ENCODE measurements at regions not wholly inside any gene's neighbourhood (a gene's known extent, or its start where the extent isn't known, plus 50 kb on each side); places are given as distances from the start of the nearest gene placed in this dataset.

DNA sequence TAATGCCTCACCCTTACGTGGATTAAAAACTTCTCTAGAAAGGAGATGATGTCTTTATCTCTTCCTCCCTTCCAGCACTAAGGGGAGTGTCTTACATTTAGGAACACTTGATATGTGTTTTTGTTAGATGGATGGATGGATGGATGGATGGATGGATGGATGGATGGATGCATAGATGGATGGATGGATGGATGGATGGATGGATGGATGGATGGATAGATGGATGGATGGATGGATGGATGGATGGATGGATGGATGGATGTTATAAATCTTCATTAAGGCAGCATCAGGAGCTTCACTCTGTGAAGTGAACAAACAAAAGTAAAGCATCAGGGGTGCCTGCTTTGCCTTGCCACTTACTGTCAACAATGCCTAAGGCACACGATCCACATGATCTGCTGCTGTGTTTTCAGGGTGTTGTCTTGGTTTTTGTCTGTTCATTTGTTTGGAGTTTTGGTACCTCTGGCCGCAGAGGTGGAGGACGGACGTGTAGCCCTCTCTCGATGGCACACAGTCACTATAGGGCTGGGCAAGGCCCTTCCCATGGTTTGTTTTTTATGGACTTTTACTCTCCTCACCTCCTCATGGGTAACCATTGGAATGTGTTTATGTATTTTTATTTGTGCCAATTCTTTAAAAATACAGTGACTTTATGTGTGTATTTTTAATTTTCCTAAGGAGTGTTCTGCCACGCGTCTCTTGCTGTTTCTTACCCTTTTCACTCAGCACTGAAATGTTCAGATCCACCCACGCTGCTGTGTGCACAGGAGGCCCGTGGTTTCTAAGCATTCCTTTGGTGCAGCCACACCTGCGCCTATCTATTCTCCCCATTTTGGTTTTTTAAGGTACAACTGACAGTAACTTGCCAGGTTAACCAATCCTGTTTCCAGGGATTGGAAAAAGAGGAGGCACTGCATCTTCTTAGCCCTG lies 91.8 kb upstream of the ENPP6 start:
- H3K36me3 ChIP-seq = no peaks in the 10 kb centered on the region
- no peak for DNase-seq
- no peaks in the 10 kb centered on the region for H3K27me3 ChIP-seq
- intact Hi-C loops (cut with DNase I) = no loop called here
- 86 to 89% methylated on average over 11 of the region's 11 CpGs for WGBS, 2 donors
- no peaks in the 10 kb centered on the region for H3K4me1 ChIP-seq
- no peak overlapping the region for H3K4me3 ChIP-seq
- H3K9me3 ChIP-seq = no peaks in the 10 kb centered on the region
- TF ChIP-seq POLR2A (IDR thresholded peaks at IDR 0.05) (no peak), CTCF (IDR thresholded peaks at IDR 0.05) (no peak), EP300 (IDR thresholded peaks at IDR 0.05) (no peak)
- no peak overlapping the region for H3K27ac ChIP-seq

- intact Hi-C loops (cut with DNase I) = no loop called here
- no peaks in the 10 kb centered on the region for H3K27me3 ChIP-seq
- DNase-seq = no peak
- WGBS, 2 donors = 63 to 64% methylated on average over 3 of the region's 3 CpGs
- no peaks in the 10 kb centered on the region for H3K9me3 ChIP-seq
- no peaks in the 10 kb centered on the region for H3K36me3 ChIP-seq
- TF ChIP-seq POLR2A (IDR thresholded peaks at IDR 0.05) (no peak), EP300 (IDR thresholded peaks at IDR 0.05) (no peak), CTCF (IDR thresholded peaks at IDR 0.05) (no peak), POLR2AphosphoS5 (IDR thresholded peaks at IDR 0.05) (no peak)
- H3K27ac ChIP-seq = no peak overlapping the region
- no peak overlapping the region for H3K4me3 ChIP-seq
- no peaks in the 10 kb centered on the region for H3K4me1 ChIP-seq
Observed at GRCh38 chr4:184306949-184307348, 89.3 kb upstream of the ENPP6 start.

DNA sequence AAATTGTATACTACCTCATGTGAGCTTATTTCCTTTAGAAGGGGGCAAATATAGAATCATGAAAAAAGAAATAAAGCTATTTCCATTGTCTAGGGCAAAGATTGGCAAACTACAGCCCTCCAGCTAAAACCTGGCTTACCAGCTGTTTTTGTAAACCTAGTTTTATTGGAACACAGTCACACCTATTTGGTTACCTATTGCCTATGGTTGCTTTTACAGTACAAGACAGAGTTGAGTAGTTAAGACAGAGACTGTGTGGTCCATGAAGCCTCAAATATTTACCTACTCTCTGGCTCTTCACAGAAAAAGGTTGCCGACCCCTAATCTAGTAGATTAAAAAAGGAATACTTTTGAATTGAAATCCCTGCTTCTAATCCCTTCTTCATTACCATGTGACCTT lies 88.8 kb upstream of the ENPP6 start:
- Histone ChIP-seq H3K36me3 (no peaks in the 10 kb centered on the region), H3K27ac (no peak overlapping the region), H3K4me1 (no peaks in the 10 kb centered on the region), H3K9me3 (no peaks in the 10 kb centered on the region), H3K4me3 (no peak overlapping the region), H3K27me3 (no peaks in the 10 kb centered on the region)
- WGBS, 2 donors = 17 to 80% methylated on average over 1 of the region's 1 CpG
- intact Hi-C loops (cut with DNase I) = no loop called here
- TF ChIP-seq CTCF (IDR thresholded peaks at IDR 0.05) = no peak
- no peak for TF ChIP-seq EP300 (IDR thresholded peaks at IDR 0.05)
- TF ChIP-seq POLR2A (IDR thresholded peaks at IDR 0.05) = no peak
- TF ChIP-seq POLR2AphosphoS5 (IDR thresholded peaks at IDR 0.05) = no peak
- DNase-seq = no peak

DNA sequence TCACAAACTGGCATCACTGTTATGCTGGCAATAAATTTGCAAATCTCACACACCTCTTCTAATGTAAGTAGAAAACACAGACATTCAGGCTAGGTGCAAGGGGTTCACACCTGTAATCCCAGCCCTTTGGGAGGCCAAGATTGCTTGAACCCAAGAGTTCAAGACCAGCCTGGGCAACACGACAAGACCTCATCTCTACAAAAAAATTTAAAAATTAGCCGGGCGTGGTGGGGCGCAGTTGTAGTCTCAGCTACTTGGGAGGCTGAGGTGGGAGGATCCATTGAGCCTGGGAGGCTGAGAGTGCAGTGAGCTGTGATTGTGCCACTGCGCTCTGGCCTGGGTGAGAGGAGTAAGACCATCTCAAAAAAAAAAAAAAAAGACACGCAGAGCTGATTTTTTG lies 83.1 kb upstream of the ENPP6 start:
- H3K4me1 ChIP-seq = no peaks in the 10 kb centered on the region
- H3K4me3 ChIP-seq = no peak overlapping the region
- no peaks in the 10 kb centered on the region for H3K27me3 ChIP-seq
- no peaks in the 10 kb centered on the region for H3K9me3 ChIP-seq
- TF ChIP-seq POLR2A (IDR thresholded peaks at IDR 0.05) = no peak
- TF ChIP-seq EP300 (IDR thresholded peaks at IDR 0.05) = no peak
- TF ChIP-seq POLR2AphosphoS5 (IDR thresholded peaks at IDR 0.05) = no peak
- TF ChIP-seq CTCF (IDR thresholded peaks at IDR 0.05) = no peak
- H3K27ac ChIP-seq = no peak overlapping the region
- intact Hi-C loops (cut with DNase I) = no loop called here
- no peak for DNase-seq
- no peaks in the 10 kb centered on the region for H3K36me3 ChIP-seq
- WGBS, 2 donors = 97 to 98% methylated on average over 6 of the region's 6 CpGs
